Thyroid gland (tissue), 4 donors: ENCODE measurements at regions not wholly inside any gene's neighbourhood (a gene's known extent, or its start where the extent isn't known, plus 50 kb on each side); places are given as distances from the start of the nearest gene placed in this dataset.

Experiments
- POLR2A ChIP-seq, 2 donors: fragments of 450-650 bp; IDR thresholded peaks; one replicate each; pipeline ENCODE4 v1.6.1; 2017; ENCODE audit warnings: antibody characterized with exemption in 2 of 2, mild to moderate bottlenecking in 2 of 2, moderate library complexity in 1 of 2
- TF ChIP-seq, protein P1 (sequence below), 6 experiments: fragments of 200-600 bp in 3 of 6; fragments of 450-650 bp in 3 of 6; sonication (generic) in 3 of 6; IDR thresholded peaks; one replicate each; pipeline ENCODE4 v1.5.1; 2016 to 2019; ENCODE audit warnings: antibody characterized with exemption in 6 of 6, mild to moderate bottlenecking in 2 of 6, inconsistent platforms in 1 of 6, moderate library complexity in 1 of 6

- TF ChIP-seq, protein P1, sequence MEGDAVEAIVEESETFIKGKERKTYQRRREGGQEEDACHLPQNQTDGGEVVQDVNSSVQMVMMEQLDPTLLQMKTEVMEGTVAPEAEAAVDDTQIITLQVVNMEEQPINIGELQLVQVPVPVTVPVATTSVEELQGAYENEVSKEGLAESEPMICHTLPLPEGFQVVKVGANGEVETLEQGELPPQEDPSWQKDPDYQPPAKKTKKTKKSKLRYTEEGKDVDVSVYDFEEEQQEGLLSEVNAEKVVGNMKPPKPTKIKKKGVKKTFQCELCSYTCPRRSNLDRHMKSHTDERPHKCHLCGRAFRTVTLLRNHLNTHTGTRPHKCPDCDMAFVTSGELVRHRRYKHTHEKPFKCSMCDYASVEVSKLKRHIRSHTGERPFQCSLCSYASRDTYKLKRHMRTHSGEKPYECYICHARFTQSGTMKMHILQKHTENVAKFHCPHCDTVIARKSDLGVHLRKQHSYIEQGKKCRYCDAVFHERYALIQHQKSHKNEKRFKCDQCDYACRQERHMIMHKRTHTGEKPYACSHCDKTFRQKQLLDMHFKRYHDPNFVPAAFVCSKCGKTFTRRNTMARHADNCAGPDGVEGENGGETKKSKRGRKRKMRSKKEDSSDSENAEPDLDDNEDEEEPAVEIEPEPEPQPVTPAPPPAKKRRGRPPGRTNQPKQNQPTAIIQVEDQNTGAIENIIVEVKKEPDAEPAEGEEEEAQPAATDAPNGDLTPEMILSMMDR (IDR thresholded peaks at IDR 0.05): no peak
- TF ChIP-seq POLR2A (IDR thresholded peaks at IDR 0.05): no peak
Observed at GRCh38 chr20:54981175-54981574, 505.8 kb downstream of the DOK5 start.
